ENCODE measurements at regions not wholly inside any gene's neighbourhood (a gene's known extent, or its start where the extent isn't known, plus 50 kb on each side); places are given as distances from the start of the nearest gene placed in this dataset.

DNA sequence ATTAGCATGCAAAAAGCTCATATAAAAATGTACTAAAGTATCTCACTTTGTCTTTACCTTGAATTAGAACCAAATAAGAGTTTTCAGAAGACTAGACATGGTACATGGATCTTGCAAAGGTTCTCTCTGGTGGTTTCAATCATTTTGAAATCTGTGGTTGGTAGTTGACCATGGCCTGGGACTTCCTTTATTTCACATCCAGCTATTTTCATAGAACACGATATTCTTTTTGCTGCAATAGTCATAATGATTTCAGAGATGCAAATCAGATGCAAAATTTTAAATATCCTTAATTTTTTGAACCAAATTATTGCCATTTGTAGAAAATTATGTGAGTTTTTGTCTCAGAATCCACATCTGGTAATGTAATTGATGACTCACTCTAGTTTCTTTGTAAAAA lies 375.1 kb upstream of the ZP4 start:
- intact Hi-C loops (cut with micrococcal nuclease; ENCODE audit: unreplicated experiment), result no loop called here
- Histone ChIP-seq H3K9me3 (ENCODE audit: low read length) (peaks cover 73% of the 10 kb centered on the region), H4K20me1 (ENCODE audit: insufficient read depth, low read length) (no peaks in the 10 kb centered on the region), H3K36me3 (replicated peaks in 1 of 2; ENCODE audit: control insufficient read depth in 1 of 2, insufficient read depth in 2 of 2, low read length in 2 of 2) (no peaks in the 10 kb centered on the region), H3K9ac (ENCODE audit: insufficient read depth, low read depth, low read length) (no peak overlapping the region), H3K79me2 (ENCODE audit: insufficient read depth, low read length) (no peaks in the 10 kb centered on the region), H3K27ac (ENCODE audit: extremely low read length, insufficient read depth, low read length) (no peak overlapping the region), H3K4me2 (ENCODE audit: low read depth, low read length) (no peak overlapping the region), H3K4me1 (ENCODE audit: insufficient read depth, low read length) (no peaks in the 10 kb centered on the region), H3K4me3 (replicated peaks in 1 of 3; ENCODE audit: insufficient read depth in 1 of 3, low read depth in 2 of 3, low read length in 3 of 3) (no peak overlapping the region), H3K27me3 (ENCODE audit: control insufficient read depth in 1 of 2, insufficient read depth in 2 of 2, low read length in 2 of 2) (no peaks in the 10 kb centered on the region), H2AFZ (ENCODE audit: low read length) (no peak overlapping the region)
- CTCF ChIA-PET (ENCODE audit: low intra/inter-chr PET ratio, low total read pairs), result no interaction called here
- no peak for DNase-seq (ENCODE audit: low spot score)
- WGBS (ENCODE audit: low lambda C conversion rate), result 6% methylated on average over 1 of the region's 1 CpG
- no peak for ATAC-seq
- POLR2A ChIA-PET, result no interaction called here
- no peak for TF ChIP-seq ZNF446 (CRISPR knock-in tag; IDR thresholded peaks at IDR 0.05)
- TF ChIP-seq ZNF205 (CRISPR knock-in tag; IDR thresholded peaks at IDR 0.05), result no peak
- TF ChIP-seq NKX3-1 (CRISPR knock-in tag; IDR thresholded peaks at IDR 0.05), result no peak
- in situ Hi-C loops (cut with HindIII; ENCODE audit: extremely low pct_ligation_motif_present, low pct_unique_long_range_greater_than_20kb), result no loop called here
- no peak for FAIRE-seq
- BruUV-seq (replicated peaks), result no TSS peak

DNA sequence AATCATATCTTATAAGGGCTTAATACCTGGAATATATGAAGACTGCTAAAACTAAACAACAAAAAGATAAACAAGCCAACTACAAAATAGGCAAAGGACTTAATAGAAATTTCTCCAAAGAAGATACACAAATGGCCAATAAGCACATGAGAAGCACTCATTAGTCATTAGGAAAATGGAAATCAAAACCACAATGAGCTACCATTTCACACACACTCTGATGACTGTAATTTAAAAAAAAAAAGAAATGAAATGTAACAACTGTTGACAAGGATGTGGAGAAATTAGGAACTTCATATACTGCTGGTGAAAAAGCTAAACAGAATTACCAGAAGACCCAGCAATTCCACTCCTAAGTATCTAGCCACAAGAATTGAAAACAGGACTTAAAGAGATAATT lies 374.2 kb upstream of the ZP4 start:
- H3K9ac ChIP-seq (ENCODE audit: insufficient read depth, low read depth, low read length), result no peak overlapping the region
- H3K4me3 ChIP-seq (replicated peaks in 1 of 3; ENCODE audit: insufficient read depth in 1 of 3, low read depth in 2 of 3, low read length in 3 of 3), result no peak overlapping the region
- no peaks in the 10 kb centered on the region for H3K36me3 ChIP-seq (replicated peaks in 1 of 2; ENCODE audit: control insufficient read depth in 1 of 2, insufficient read depth in 2 of 2, low read length in 2 of 2)
- ChIA-PET POLR2A (no interaction called here), CTCF (ENCODE audit: low intra/inter-chr PET ratio, low total read pairs) (no interaction called here)
- intact Hi-C loops (cut with micrococcal nuclease; ENCODE audit: unreplicated experiment) (no loop called here), in situ Hi-C loops (cut with HindIII; ENCODE audit: extremely low pct_ligation_motif_present, low pct_unique_long_range_greater_than_20kb) (no loop called here)
- DNase-seq (ENCODE audit: low spot score) (no peak), ATAC-seq (no peak), FAIRE-seq (no peak)
- H3K9me3 ChIP-seq (ENCODE audit: low read length), result peaks cover 69% of the 10 kb centered on the region
- no peaks in the 10 kb centered on the region for H3K79me2 ChIP-seq (ENCODE audit: insufficient read depth, low read length)
- H3K4me2 ChIP-seq (ENCODE audit: low read depth, low read length), result no peak overlapping the region
- H2AFZ ChIP-seq (ENCODE audit: low read length), result no peak overlapping the region
- no peaks in the 10 kb centered on the region for H4K20me1 ChIP-seq (ENCODE audit: insufficient read depth, low read length)
- TF ChIP-seq JUN (CRISPR knock-in tag; IDR thresholded peaks at IDR 0.05) (no peak), HNRNPUL1 (IDR thresholded peaks at IDR 0.05; ENCODE audit: low read depth, low read length) (no peak), ZBED4 (CRISPR knock-in tag; IDR thresholded peaks at IDR 0.05; ENCODE audit: borderline replicate concordance) (no peak)
- TF ChIP-seq, protein P1, sequence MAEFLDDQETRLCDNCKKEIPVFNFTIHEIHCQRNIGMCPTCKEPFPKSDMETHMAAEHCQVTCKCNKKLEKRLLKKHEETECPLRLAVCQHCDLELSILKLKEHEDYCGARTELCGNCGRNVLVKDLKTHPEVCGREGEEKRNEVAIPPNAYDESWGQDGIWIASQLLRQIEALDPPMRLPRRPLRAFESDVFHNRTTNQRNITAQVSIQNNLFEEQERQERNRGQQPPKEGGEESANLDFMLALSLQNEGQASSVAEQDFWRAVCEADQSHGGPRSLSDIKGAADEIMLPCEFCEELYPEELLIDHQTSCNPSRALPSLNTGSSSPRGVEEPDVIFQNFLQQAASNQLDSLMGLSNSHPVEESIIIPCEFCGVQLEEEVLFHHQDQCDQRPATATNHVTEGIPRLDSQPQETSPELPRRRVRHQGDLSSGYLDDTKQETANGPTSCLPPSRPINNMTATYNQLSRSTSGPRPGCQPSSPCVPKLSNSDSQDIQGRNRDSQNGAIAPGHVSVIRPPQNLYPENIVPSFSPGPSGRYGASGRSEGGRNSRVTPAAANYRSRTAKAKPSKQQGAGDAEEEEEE (CRISPR knock-in tag; IDR thresholded peaks at IDR 0.05; ENCODE audit: borderline replicate concordance), result no peak
- TF ChIP-seq, protein P2, sequence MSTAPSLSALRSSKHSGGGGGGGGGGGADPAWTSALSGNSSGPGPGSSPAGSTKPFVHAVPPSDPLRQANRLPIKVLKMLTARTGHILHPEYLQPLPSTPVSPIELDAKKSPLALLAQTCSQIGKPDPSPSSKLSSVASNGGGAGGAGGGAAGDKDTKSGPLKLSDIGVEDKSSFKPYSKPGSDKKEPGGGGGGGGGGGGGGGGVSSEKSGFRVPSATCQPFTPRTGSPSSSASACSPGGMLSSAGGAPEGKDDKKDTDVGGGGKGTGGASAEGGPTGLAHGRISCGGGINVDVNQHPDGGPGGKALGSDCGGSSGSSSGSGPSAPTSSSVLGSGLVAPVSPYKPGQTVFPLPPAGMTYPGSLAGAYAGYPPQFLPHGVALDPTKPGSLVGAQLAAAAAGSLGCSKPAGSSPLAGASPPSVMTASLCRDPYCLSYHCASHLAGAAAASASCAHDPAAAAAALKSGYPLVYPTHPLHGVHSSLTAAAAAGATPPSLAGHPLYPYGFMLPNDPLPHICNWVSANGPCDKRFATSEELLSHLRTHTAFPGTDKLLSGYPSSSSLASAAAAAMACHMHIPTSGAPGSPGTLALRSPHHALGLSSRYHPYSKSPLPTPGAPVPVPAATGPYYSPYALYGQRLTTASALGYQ (CRISPR knock-in tag; IDR thresholded peaks at IDR 0.05), result no peak
- no peaks in the 10 kb centered on the region for H3K4me1 ChIP-seq (ENCODE audit: insufficient read depth, low read length)
- BruUV-seq (replicated peaks), result no TSS peak
- H3K27ac ChIP-seq (ENCODE audit: extremely low read length, insufficient read depth, low read length), result no peak overlapping the region
- H3K27me3 ChIP-seq (ENCODE audit: control insufficient read depth in 1 of 2, insufficient read depth in 2 of 2, low read length in 2 of 2), result no peaks in the 10 kb centered on the region
